GM19463 (cell line): ENCODE measurements at regions not wholly inside any gene's neighbourhood (a gene's known extent, or its start where the extent isn't known, plus 50 kb on each side); places are given as distances from the start of the nearest gene placed in this dataset.
"Not testable (repeated sequence)": the region's sequence is repeated elsewhere in the genome, so short reads cannot be mapped to it uniquely, and the experiment has no call there.

Source experiments
- ATAC-seq: cut with Tn5 transposase; IDR thresholded peaks from one replicate; pipeline ENCODE4 v1.9.1; 2021; ENCODE audit warnings: mild to moderate bottlenecking, moderate library complexity; ENCODE audit not compliant: unreplicated experiment

GRCh38 chr16:22624800-22625533, 114.3 kb downstream of the NPIPB5 start:
- no peak for ATAC-seq

- no peak for ATAC-seq
Observed at GRCh38 chr16:22625967-22626366, 115.3 kb downstream of the NPIPB5 start.

GRCh38 chr16:22627043-22627442, 116.4 kb downstream of the NPIPB5 start:
- no peak for ATAC-seq

GRCh38 chr16:22628994-22629393, 118.3 kb downstream of the NPIPB5 start:
- no peak for ATAC-seq

- ATAC-seq = no peak
Observed at GRCh38 chr16:22630242-22630641, 119.6 kb downstream of the NPIPB5 start.

- ATAC-seq = no peak
Observed at GRCh38 chr16:22631264-22631663, 120.6 kb downstream of the NPIPB5 start.

- ATAC-seq = no peak
Observed at GRCh38 chr16:22632606-22633005, 121.9 kb downstream of the NPIPB5 start.

- no peak for ATAC-seq
Observed at GRCh38 chr16:22633280-22633679, 122.6 kb downstream of the NPIPB5 start.

GRCh38 chr16:22633799-22634198, 123.1 kb downstream of the NPIPB5 start:
- no peak for ATAC-seq

- no peak for ATAC-seq
Observed at GRCh38 chr16:22634954-22635353, 124.3 kb downstream of the NPIPB5 start.

GRCh38 chr16:22635357-22635761, 124.7 kb downstream of the NPIPB5 start:
- no peak for ATAC-seq

GRCh38 chr16:22635801-22636200, 125.1 kb downstream of the NPIPB5 start:
- no peak for ATAC-seq

GRCh38 chr16:22638393-22639206, 127.9 kb downstream of the NPIPB5 start:
- no peak for ATAC-seq

GRCh38 chr16:22641131-22641628, 130.5 kb downstream of the NPIPB5 start:
- ATAC-seq = no peak

GRCh38 chr16:22642416-22643088, 131.9 kb downstream of the NPIPB5 start:
- no peak for ATAC-seq

- ATAC-seq = not testable (repeated sequence)
Observed at GRCh38 chr16:22643203-22643602, 132.5 kb downstream of the NPIPB5 start.

GRCh38 chr16:22643886-22644285, 133.2 kb downstream of the NPIPB5 start:
- ATAC-seq = no peak

GRCh38 chr16:22645868-22646267, 135.2 kb downstream of the NPIPB5 start:
- no peak for ATAC-seq

- no peak for ATAC-seq
Observed at GRCh38 chr16:22646948-22647556, 136.4 kb downstream of the NPIPB5 start.

GRCh38 chr16:22648141-22648540, 137.4 kb downstream of the NPIPB5 start:
- ATAC-seq = no peak

- ATAC-seq = no peak
Observed at GRCh38 chr16:22648941-22649340, 138.2 kb downstream of the NPIPB5 start.
